Uterus (tissue), 3 donors: ENCODE measurements at regions not wholly inside any gene's neighbourhood (a gene's known extent, or its start where the extent isn't known, plus 50 kb on each side); places are given as distances from the start of the nearest gene placed in this dataset.

ENCODE experiments used
- DNase-seq, 2 donors: peaks; one replicate each; pipeline ENCODE4 v3.0.0-alpha.2; 2019 to 2020
- H3K27ac ChIP-seq, 2 donors: fragments of 200-600 bp; sonication (generic); 1 replicate in 1 of 2; 2 replicates in 1 of 2; pipeline ENCODE4 v1.5.1; 2016 to 2018
- H3K27me3 ChIP-seq, 2 donors: fragments of 200-600 bp; sonication (generic); one replicate each; pipeline ENCODE4 v1.5.1; 2018 to 2019; ENCODE audit warnings: control low read depth in 1 of 2
- H3K36me3 ChIP-seq, 2 donors: fragments of 200-600 bp; sonication (generic); one replicate each; pipeline ENCODE4 v1.5.1; 2019; ENCODE audit warnings: control low read depth in 1 of 2
- H3K4me1 ChIP-seq, 2 donors: fragments of 200-600 bp; sonication (generic); one replicate each; pipeline ENCODE4 v1.5.1; 2018 to 2019; ENCODE audit warnings: control low read depth in 1 of 2
- H3K4me3 ChIP-seq, 2 donors: fragments of 200-600 bp; sonication (generic); 1 replicate in 1 of 2; 2 replicates in 1 of 2; pipeline ENCODE4 v1.5.1; 2018 to 2019; ENCODE audit warnings: mild to moderate bottlenecking in 1 of 2
- H3K9me3 ChIP-seq, 2 donors: fragments of 200-600 bp; sonication (generic); one replicate each; pipeline ENCODE4 v1.5.1; 2019; ENCODE audit warnings: control low read depth in 1 of 2
- CTCF ChIP-seq, 4 experiments: fragments of 200-600 bp in 2 of 4; fragments of 450-650 bp in 2 of 4; sonication (generic) in 2 of 4; IDR thresholded peaks; one replicate each; pipeline ENCODE4 v1.5.1; 2016 to 2019; ENCODE audit warnings: antibody characterized with exemption in 4 of 4, mild to moderate bottlenecking in 2 of 4, moderate library complexity in 1 of 4
- POLR2A ChIP-seq, 2 donors: fragments of 450-650 bp; IDR thresholded peaks; one replicate each; pipeline ENCODE4 v1.6.1; 2016; ENCODE audit warnings: antibody characterized with exemption in 2 of 2, mild to moderate bottlenecking in 1 of 2, moderate library complexity in 1 of 2
- intact Hi-C: fragments of 100-400 bp; cut with DNase I; formaldehyde crosslinking; loops from one replicate; pipeline ENCODE4 v1.15.1; 2023; ENCODE audit warnings: low total_unique reads
- donor health status: DM: yes; HTN: yes; CAD: no.

- Histone ChIP-seq H3K36me3 (no peaks in the 10 kb centered on the region), H3K27me3 (no peaks in the 10 kb centered on the region), H3K4me1 (no peaks in the 10 kb centered on the region), H3K4me3 (no peak overlapping the region), H3K27ac (no peak overlapping the region), H3K9me3 (peaks cover 0 to 3% of the 10 kb centered on the region in 2 donors)
- intact Hi-C loops, result no loop called here
- no peak for DNase-seq
- TF ChIP-seq POLR2A (IDR thresholded peaks at IDR 0.05) (no peak), CTCF (IDR thresholded peaks at IDR 0.05) (no peak)
These were observed 518.5 kb upstream of the TENM4 start for GRCh38 chr11:79959318-79959717.

- Histone ChIP-seq H3K27ac (no peak overlapping the region), H3K4me3 (no peak overlapping the region), H3K27me3 (no peaks in the 10 kb centered on the region), H3K4me1 (no peaks in the 10 kb centered on the region), H3K36me3 (no peaks in the 10 kb centered on the region), H3K9me3 (peaks cover 0 to 3% of the 10 kb centered on the region in 2 donors)
- no peak for DNase-seq
- intact Hi-C loops, result no loop called here
- TF ChIP-seq CTCF (IDR thresholded peaks at IDR 0.05), result no peak
These were observed 516.9 kb upstream of the TENM4 start for GRCh38 chr11:79957702-79958101.

- H3K27ac ChIP-seq, result no peak overlapping the region
- intact Hi-C loops, result no loop called here
These were observed 515.2 kb upstream of the TENM4 start for GRCh38 chr11:79956061-79956460.

GRCh38 chr11:79953629-79954028 lies 512.8 kb upstream of the TENM4 start:
- Histone ChIP-seq H3K9me3 (no peaks in the 10 kb centered on the region), H3K27ac (no peak overlapping the region), H3K4me3 (no peak overlapping the region), H3K27me3 (no peaks in the 10 kb centered on the region), H3K36me3 (no peaks in the 10 kb centered on the region), H3K4me1 (no peaks in the 10 kb centered on the region)
- DNase-seq, result no peak
- TF ChIP-seq POLR2A (IDR thresholded peaks at IDR 0.05), result no peak
- TF ChIP-seq CTCF (IDR thresholded peaks at IDR 0.05), result no peak
- intact Hi-C loops, result no loop called here

More at GRCh38 chr11:79956061-79956460, 515.2 kb upstream of the TENM4 start:
- Histone ChIP-seq H3K27me3 (no peaks in the 10 kb centered on the region), H3K36me3 (no peaks in the 10 kb centered on the region), H3K9me3 (peaks cover 0 to 3% of the 10 kb centered on the region in 2 donors), H3K4me1 (no peaks in the 10 kb centered on the region), H3K4me3 (no peak overlapping the region)
- no peak for DNase-seq
- TF ChIP-seq POLR2A (IDR thresholded peaks at IDR 0.05) (no peak), CTCF (IDR thresholded peaks at IDR 0.05) (no peak)

- Histone ChIP-seq H3K4me1 (no peaks in the 10 kb centered on the region), H3K36me3 (no peaks in the 10 kb centered on the region), H3K27me3 (no peaks in the 10 kb centered on the region), H3K4me3 (no peak overlapping the region), H3K27ac (no peak overlapping the region), H3K9me3 (no peaks in the 10 kb centered on the region)
- intact Hi-C loops, result no loop called here
- no peak for DNase-seq
- no peak for TF ChIP-seq CTCF (IDR thresholded peaks at IDR 0.05)
- TF ChIP-seq POLR2A (IDR thresholded peaks at IDR 0.05), result no peak
These were observed 509.9 kb upstream of the TENM4 start for GRCh38 chr11:79950741-79951140.
